NCI-H146 (cell line): ENCODE measurements at regions not wholly inside any gene's neighbourhood (a gene's known extent, or its start where the extent isn't known, plus 50 kb on each side); places are given as distances from the start of the nearest gene placed in this dataset.
"Not testable (repeated sequence)": the region's sequence is repeated elsewhere in the genome, so short reads cannot be mapped to it uniquely, and the experiment has no call there.

Experiments
- DNase-seq: peaks from one replicate; lab custom pipeline; 2025; lab: John Stamatoyannopoulos, UW

DNA sequence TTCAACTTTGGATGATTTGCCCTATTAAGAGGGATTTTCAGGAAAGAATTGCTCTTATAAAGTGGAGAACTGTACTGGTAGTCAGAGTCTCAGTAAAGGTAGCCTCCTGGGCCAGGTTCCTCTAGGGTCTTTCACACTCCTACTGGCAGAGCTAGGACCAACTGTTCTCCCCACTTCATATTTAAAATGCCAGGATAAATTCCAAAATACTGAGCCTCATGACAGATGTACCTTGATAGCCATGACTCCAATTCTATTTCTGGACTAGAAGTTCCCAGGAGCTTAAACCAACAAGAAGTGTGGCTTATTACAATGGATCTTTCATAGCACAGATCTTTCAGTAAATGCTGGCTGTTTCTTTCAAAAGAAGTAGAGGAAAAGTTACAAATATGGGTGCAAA is 126.5 kb downstream of the C12orf75 start:
- DNase-seq: no peak

DNA sequence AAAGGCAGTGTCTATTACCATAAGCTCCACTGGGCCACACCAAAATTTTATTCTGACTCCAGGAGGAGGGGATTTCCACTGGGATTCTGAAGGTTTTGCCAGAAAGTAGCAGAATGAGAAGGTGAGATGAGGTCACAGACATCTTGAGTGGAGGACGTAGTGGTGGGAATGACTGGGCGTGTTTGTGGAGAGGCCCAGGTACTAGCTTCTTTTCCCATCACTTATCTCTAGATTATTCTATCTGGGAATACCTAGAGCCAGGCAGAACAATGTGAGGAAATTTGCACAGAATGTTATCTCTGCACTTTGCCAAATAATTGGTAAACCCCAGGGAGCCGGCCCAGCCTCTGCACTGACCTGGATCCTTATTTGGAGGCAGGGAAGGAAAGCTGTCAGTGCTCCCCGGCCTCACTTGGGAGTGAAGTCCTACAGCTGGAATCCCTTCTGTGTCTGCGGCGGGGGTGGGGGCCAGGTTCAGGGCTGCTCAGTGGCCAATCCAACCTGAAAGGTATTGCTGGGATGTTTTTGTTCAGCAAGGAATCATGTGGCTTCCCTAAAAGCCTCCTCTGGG is 129.4 kb downstream of the C12orf75 start:
- DNase-seq: no peak

GRCh38 chr12:105461271-105461943 is 130.9 kb downstream of the C12orf75 start:
- DNase-seq: no peak

GRCh38 chr12:105461944-105462762 is 131.7 kb downstream of the C12orf75 start:
- no peak for DNase-seq

DNA sequence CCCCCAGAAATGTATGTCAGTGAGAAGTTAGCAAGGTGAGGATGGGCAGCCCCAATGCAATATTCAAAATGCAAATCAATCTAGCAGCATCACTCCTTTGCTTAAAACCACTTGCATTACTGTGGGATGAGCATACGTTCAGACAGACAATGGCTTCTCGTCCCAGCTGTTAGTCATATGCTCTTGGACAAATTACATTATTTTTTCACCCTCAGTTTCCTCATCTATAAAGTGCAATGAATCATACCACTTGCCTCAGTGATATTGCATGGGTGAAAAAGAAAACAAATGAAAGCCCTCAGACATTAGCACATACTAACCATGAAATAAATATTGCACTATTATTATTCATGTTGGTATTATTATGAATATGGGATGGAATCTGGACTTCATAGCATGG is 132.3 kb downstream of the C12orf75 start:
- DNase-seq: no peak

GRCh38 chr12:105464406-105464805 is 133.9 kb downstream of the C12orf75 start:
- DNase-seq: no peak

DNA sequence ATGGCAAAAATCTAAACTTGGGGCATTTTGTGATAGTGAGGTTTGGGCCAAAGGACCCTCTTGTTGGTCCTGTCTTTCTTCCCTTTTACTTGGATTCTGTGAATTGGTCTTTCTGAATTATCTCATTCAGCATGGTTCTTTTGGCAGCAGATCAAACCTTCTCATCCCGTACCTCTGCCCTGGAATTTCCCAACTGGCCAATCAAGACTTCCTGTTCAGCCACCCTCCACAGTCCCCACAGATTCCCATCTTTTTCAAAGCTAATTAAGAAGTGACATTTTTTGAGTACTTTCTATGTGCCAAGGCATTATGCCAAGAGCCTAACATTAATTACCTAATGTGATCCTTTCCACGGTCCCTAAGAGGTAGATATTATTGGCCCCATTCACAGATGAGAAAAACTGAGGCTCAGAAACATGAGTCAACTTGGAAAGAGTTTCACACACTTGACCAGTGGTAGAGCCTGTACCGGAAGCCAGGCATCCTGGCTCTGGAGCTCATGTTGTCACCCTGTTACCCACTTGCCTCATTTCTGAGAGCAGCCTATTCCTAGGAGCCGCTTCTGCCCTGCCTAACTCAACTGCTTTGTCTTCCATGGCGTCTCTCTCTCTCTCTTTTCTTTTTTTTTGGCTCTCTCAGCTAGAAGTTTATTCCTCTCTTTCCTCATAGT is 135.9 kb downstream of the C12orf75 start:
- no peak for DNase-seq

GRCh38 chr12:105466901-105467598 is 136.6 kb downstream of the C12orf75 start:
- no peak for DNase-seq

DNA sequence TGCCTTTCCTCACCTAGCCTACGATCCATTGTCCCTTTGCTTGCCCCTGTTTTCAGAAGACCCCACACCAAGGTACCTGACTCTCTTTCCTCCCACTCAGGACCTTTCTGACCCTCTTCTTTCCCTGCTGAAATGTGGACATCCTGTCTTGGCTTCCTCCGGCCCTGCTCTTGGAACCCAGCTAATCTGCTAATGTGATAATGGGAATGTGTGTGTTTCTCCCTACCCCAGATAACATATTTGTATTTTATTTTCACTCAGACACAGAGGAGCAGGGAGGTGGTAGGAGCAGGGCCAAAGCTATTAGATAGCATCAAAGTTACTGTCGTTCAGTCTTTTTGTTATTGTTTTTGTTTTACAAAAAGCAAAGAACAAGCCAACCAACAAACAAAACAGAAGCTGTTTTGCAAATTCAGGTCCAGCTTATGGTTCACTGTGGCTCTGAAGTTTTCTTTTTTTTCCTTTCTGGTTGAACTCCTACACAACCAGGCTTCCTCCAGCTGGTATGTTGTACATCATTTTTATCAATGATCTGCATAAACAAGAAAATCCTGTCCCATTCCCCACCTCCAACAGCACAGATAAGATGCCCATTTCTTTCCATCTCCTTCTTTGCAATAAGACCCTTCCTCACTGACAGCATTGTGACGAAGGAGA is 137.3 kb downstream of the C12orf75 start:
- no peak for DNase-seq

GRCh38 chr12:105468464-105468863 is 138.0 kb downstream of the C12orf75 start:
- no peak for DNase-seq

GRCh38 chr12:105469211-105469610 is 138.7 kb downstream of the C12orf75 start:
- no peak for DNase-seq

DNA sequence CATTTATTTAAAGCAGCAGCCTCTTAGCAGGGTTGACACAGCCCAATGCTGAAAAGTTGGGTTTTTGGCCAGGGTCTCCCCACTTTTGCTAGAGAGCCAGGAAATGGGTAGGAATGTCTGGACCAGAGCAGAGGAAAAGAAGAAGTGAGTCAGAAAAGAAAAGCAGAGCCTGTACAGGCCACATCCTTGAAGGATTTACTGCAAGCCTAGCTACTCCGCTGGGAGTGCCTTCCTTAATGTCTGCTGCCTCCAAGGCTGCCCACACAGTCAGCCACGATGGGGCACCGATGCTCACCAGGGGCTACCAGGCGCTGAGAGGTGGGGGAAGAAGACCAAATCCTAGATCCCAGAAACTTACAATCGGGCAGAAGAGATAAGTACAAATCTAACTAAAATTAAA is 139.2 kb downstream of the C12orf75 start:
- no peak for DNase-seq

DNA sequence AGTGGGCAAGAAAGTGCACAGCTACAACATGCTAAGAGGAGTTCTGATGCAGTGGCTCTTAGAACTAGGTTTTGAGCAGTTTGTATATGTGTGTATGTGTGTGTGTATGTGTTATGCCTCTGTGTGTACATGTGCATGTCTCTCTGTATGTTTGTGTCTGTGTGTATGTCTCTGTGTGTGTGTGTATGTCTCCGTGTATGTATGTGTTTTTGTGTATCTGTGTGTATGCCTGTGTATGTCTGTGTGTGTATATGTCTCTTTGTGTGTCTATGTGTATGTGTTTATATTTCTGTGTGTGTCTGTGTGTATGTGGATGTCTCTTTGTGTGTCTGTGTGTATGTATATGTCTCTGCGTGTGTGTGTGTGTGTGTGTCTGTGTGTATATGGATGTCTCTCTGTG is 139.6 kb downstream of the C12orf75 start:
- DNase-seq: no peak

- DNase-seq: no peak
Observed at GRCh38 chr12:105470601-105471000, 140.1 kb downstream of the C12orf75 start.

DNA sequence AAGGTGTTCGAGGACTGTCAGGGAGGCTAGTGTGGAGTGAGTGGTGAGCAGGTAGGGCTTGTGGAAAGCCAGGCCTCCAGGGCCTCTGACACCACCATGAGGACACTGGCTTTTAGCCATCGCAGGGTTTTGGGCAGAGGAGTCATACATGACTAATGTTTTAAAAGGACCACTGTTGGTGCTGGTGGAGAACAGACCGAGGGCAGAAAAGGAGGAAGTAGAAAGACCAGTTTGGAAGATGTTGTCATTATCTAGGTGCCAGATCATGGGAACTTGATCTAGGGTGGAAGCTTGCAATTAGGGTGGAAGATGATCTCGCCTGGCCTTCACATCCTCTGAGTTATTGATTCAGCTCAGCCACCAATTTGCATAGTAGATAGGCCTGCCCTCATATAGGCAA is 144.2 kb downstream of the C12orf75 start:
- DNase-seq: no peak

GRCh38 chr12:105476616-105477015 is 146.1 kb downstream of the C12orf75 start:
- DNase-seq: no peak

DNA sequence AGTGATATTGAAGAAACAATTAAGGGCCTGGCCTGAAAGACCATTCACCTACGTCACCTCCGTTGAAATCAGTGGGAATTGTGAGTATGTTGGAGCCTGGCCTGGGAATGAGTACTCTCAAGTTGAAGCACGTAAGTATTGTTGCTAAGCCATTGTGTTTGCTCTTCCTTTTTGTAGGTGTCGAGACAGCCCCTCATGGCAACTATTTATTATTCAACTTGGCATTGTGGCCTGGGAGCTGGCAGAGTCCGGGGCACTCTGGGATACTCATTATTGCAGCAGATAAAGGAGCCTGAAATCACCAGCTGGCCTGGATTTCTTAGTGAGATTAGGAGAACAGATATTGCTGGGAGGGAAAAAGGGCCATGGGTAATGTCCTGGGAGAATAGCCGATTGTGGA is 147.4 kb downstream of the C12orf75 start:
- no peak for DNase-seq

DNA sequence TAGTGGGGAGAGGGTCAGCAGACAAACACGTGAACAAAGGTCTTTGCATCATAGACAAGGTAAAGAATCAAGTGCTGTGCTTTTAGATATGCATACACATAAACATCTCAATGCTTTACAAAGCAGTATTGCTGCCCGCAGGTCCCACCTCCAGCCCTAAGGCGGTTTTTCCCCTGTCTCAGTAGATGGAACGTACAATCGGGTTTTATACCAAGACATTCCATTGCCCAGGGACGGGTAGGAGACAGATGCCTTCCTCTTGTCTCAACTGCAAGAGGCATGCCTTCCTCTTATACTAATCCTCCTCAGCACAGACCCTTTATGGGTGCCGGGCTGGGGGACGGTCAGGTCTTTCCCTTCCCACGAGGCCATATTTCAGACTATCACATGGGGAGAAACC is 148.3 kb downstream of the C12orf75 start:
- DNase-seq: not testable (repeated sequence)

GRCh38 chr12:105479710-105480109 is 149.2 kb downstream of the C12orf75 start:
- DNase-seq: no peak

DNA sequence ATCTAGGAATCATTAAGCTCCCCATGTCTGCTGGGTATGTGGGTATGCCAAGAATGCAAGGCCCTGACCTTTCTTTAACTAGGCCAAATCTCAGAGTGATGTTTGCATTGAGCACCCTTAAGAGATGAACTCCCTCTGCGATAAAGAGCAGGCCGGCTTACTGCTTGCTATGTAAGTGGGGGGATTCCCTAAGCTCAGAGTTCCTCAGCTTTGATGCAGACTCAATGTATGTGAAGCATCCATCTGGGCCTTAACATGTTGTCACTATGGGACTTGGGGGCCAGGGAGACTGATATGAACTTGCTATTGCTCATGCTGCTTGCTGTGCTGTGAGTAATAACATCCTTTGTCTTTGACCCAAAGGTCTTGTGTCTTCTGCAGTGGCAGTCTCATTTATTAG is 149.7 kb downstream of the C12orf75 start:
- no peak for DNase-seq
